GM18858 (cell line): ENCODE measurements at regions not wholly inside any gene's neighbourhood (a gene's known extent, or its start where the extent isn't known, plus 50 kb on each side); places are given as distances from the start of the nearest gene placed in this dataset.
"Not testable (repeated sequence)": the region's sequence is repeated elsewhere in the genome, so short reads cannot be mapped to it uniquely, and the experiment has no call there.

ENCODE experiments used
- ATAC-seq: cut with Tn5 transposase; IDR thresholded peaks from one replicate; pipeline ENCODE4 v1.9.1; 2021; ENCODE audit not compliant: unreplicated experiment

GRCh38 chr1:104135036-104135435 is 385.3 kb downstream of the AMY1C start:
- not testable (repeated sequence) for ATAC-seq

GRCh38 chr1:104136621-104137020 is 386.9 kb downstream of the AMY1C start:
- no peak for ATAC-seq

GRCh38 chr1:104156738-104157137 is 407.0 kb downstream of the AMY1C start:
- no peak for ATAC-seq

- no peak for ATAC-seq
Observed at GRCh38 chr1:104163912-104164476, 414.3 kb downstream of the AMY1C start.

- ATAC-seq = no peak
Observed at GRCh38 chr1:104172243-104172681, 422.6 kb downstream of the AMY1C start.

- ATAC-seq = no peak
Observed at GRCh38 chr1:104182251-104182650, 432.6 kb downstream of the AMY1C start.

GRCh38 chr1:104189207-104189606 is 439.5 kb downstream of the AMY1C start:
- no peak for ATAC-seq

GRCh38 chr1:104190821-104191220 is 441.1 kb downstream of the AMY1C start:
- no peak for ATAC-seq

GRCh38 chr1:104195395-104195794 is 445.7 kb downstream of the AMY1C start:
- no peak for ATAC-seq

- ATAC-seq = no peak
Observed at GRCh38 chr1:104196136-104196535, 446.4 kb downstream of the AMY1C start.

GRCh38 chr1:104197516-104197915 is 447.8 kb downstream of the AMY1C start:
- no peak for ATAC-seq

- no peak for ATAC-seq
Observed at GRCh38 chr1:104212239-104212638, 462.5 kb downstream of the AMY1C start.

- ATAC-seq = not testable (repeated sequence)
Observed at GRCh38 chr1:104217395-104217986, 467.8 kb downstream of the AMY1C start.

GRCh38 chr1:104229860-104230259 is 480.2 kb downstream of the AMY1C start:
- no peak for ATAC-seq

- ATAC-seq = no peak
Observed at GRCh38 chr1:104231676-104232075, 482.0 kb downstream of the AMY1C start.

GRCh38 chr1:104235141-104235540 is 485.4 kb downstream of the AMY1C start:
- ATAC-seq = no peak

- no peak for ATAC-seq
Observed at GRCh38 chr1:104238991-104239390, 489.3 kb downstream of the AMY1C start.

- ATAC-seq = no peak
Observed at GRCh38 chr1:104248385-104248784, 498.7 kb downstream of the AMY1C start.

- no peak for ATAC-seq
Observed at GRCh38 chr1:104259481-104259880, 509.8 kb downstream of the AMY1C start.

- ATAC-seq = not testable (repeated sequence)
Observed at GRCh38 chr1:104263110-104263509, 513.4 kb downstream of the AMY1C start.

- no peak for ATAC-seq
Observed at GRCh38 chr1:104264521-104264920, 514.8 kb downstream of the AMY1C start.

- no peak for ATAC-seq
Observed at GRCh38 chr1:104265163-104265562, 515.5 kb downstream of the AMY1C start.

- ATAC-seq = peak; percentile 77
Observed at GRCh38 chr1:104266612-104267011, 516.9 kb downstream of the AMY1C start.
